DOHH2 (cell line): ENCODE measurements at regions not wholly inside any gene's neighbourhood (a gene's known extent, or its start where the extent isn't known, plus 50 kb on each side); places are given as distances from the start of the nearest gene placed in this dataset.

Source experiments
- H3F3A ChIP-seq: fragments of 200-600 bp; sonication (generic), shearing (Covaris generic); 2 replicates; pipeline ENCODE4 v1.6.0; 2016; ENCODE audit warnings: antibody characterized with exemption, mild to moderate bottlenecking; ENCODE audit not compliant: control insufficient read depth, insufficient read depth
- H3K27ac ChIP-seq: fragments of 200-600 bp; sonication (generic); 2 replicates; pipeline ENCODE4 v1.5.1; 2014; ENCODE audit warnings: low read depth, mild to moderate bottlenecking, low read length, moderate library complexity
- H3K27me3 ChIP-seq: fragments of 200-600 bp; sonication (generic); 2 replicates; pipeline ENCODE4 v1.6.1; 2014; ENCODE audit warnings: mild to moderate bottlenecking, low read length, mixed read lengths; ENCODE audit not compliant: control insufficient read depth
- H3K36me3 ChIP-seq: fragments of 200-600 bp; sonication (generic); 2 replicates; pipeline ENCODE4 v1.6.1; 2014; ENCODE audit warnings: mild to moderate bottlenecking, low read length, moderate library complexity, mixed read lengths; ENCODE audit not compliant: control insufficient read depth
- H3K4me1 ChIP-seq: fragments of 200-600 bp; sonication (generic); 2 replicates; pipeline ENCODE4 v1.6.1; 2014; ENCODE audit warnings: mild to moderate bottlenecking, low read length, mixed read lengths; ENCODE audit not compliant: control insufficient read depth
- H3K4me2 ChIP-seq: fragments of 200-600 bp; sonication (generic); 2 replicates; pipeline ENCODE4 v1.6.0; 2014; ENCODE audit warnings: mild to moderate bottlenecking, low read length, moderate library complexity
- H3K4me3 ChIP-seq: fragments of 200-600 bp; sonication (generic); 2 replicates; pipeline ENCODE4 v1.5.1; 2014; ENCODE audit warnings: mild to moderate bottlenecking, low read length, mixed read lengths
- H3K79me2 ChIP-seq: fragments of 200-600 bp; sonication (generic); 2 replicates; pipeline ENCODE4 v1.6.1; 2014; ENCODE audit warnings: mild to moderate bottlenecking, low read length, mixed read lengths; ENCODE audit not compliant: control insufficient read depth
- H3K9me2 ChIP-seq: fragments of 200-600 bp; sonication (generic); replicated peaks from 2 replicates; pipeline ENCODE4 v1.6.1; 2014; ENCODE audit warnings: mild to moderate bottlenecking, low read length, mixed read lengths; ENCODE audit not compliant: control insufficient read depth
- H3K9me3 ChIP-seq: fragments of 200-600 bp; sonication (generic); 2 replicates; pipeline ENCODE4 v1.6.1; 2014; ENCODE audit warnings: antibody characterized with exemption, low read length, mixed read lengths; ENCODE audit not compliant: control insufficient read depth, insufficient read depth
- H4K20me1 ChIP-seq: fragments of 200-600 bp; sonication (generic); 2 replicates; pipeline ENCODE4 v1.6.0; 2014; ENCODE audit warnings: low read depth, mild to moderate bottlenecking, antibody characterized with exemption, low read length, moderate library complexity; ENCODE audit not compliant: control insufficient read depth, insufficient read depth
- EZH2phosphoT487 ChIP-seq: fragments of 200-600 bp; sonication (generic); IDR thresholded peaks from 2 replicates; pipeline ENCODE4 v1.6.1; 2017; ENCODE audit warnings: borderline replicate concordance, mild to moderate bottlenecking, antibody characterized with exemption, low read length, moderate library complexity, mixed read lengths
- TF ChIP-seq, protein P1 (sequence below): fragments of 200-600 bp; sonication (generic); IDR thresholded peaks from one replicate; pipeline ENCODE4 v1.5.1; 2014; ENCODE audit warnings: antibody characterized with exemption, mild to moderate bottlenecking, low read depth, low read length; ENCODE audit not compliant: poor library complexity, severe bottlenecking

- no peaks in the 10 kb centered on the region for H3K79me2 ChIP-seq
- TF ChIP-seq EZH2phosphoT487, result no peak
- TF ChIP-seq, protein P1, sequence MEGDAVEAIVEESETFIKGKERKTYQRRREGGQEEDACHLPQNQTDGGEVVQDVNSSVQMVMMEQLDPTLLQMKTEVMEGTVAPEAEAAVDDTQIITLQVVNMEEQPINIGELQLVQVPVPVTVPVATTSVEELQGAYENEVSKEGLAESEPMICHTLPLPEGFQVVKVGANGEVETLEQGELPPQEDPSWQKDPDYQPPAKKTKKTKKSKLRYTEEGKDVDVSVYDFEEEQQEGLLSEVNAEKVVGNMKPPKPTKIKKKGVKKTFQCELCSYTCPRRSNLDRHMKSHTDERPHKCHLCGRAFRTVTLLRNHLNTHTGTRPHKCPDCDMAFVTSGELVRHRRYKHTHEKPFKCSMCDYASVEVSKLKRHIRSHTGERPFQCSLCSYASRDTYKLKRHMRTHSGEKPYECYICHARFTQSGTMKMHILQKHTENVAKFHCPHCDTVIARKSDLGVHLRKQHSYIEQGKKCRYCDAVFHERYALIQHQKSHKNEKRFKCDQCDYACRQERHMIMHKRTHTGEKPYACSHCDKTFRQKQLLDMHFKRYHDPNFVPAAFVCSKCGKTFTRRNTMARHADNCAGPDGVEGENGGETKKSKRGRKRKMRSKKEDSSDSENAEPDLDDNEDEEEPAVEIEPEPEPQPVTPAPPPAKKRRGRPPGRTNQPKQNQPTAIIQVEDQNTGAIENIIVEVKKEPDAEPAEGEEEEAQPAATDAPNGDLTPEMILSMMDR, result no peak
- no peaks in the 10 kb centered on the region for H3K36me3 ChIP-seq
- H3K9me3 ChIP-seq, result no peaks in the 10 kb centered on the region
- H3K4me1 ChIP-seq, result no peaks in the 10 kb centered on the region
- H3K9me2 ChIP-seq, result no peaks in the 10 kb centered on the region
- H3K4me2 ChIP-seq, result no peak overlapping the region
- no peaks in the 10 kb centered on the region for H4K20me1 ChIP-seq
- H3K27me3 ChIP-seq, result no peaks in the 10 kb centered on the region
- H3F3A ChIP-seq, result no peaks in the 10 kb centered on the region
- H3K27ac ChIP-seq, result no peak overlapping the region
- no peak overlapping the region for H3K4me3 ChIP-seq
Observed at GRCh38 chr7:41809116-41809515, 106.2 kb upstream of the INHBA start.

GRCh38 chr7:41808541-41808940 is 105.7 kb upstream of the INHBA start:
- Histone ChIP-seq H3F3A (no peaks in the 10 kb centered on the region), H3K27ac (no peak overlapping the region), H3K79me2 (no peaks in the 10 kb centered on the region), H3K27me3 (no peaks in the 10 kb centered on the region), H3K4me1 (no peaks in the 10 kb centered on the region), H4K20me1 (no peaks in the 10 kb centered on the region), H3K4me2 (no peak overlapping the region), H3K9me2 (no peaks in the 10 kb centered on the region), H3K4me3 (no peak overlapping the region), H3K9me3 (no peaks in the 10 kb centered on the region), H3K36me3 (no peaks in the 10 kb centered on the region)
- TF ChIP-seq, protein P1, result no peak
- TF ChIP-seq EZH2phosphoT487, result no peak

DNA sequence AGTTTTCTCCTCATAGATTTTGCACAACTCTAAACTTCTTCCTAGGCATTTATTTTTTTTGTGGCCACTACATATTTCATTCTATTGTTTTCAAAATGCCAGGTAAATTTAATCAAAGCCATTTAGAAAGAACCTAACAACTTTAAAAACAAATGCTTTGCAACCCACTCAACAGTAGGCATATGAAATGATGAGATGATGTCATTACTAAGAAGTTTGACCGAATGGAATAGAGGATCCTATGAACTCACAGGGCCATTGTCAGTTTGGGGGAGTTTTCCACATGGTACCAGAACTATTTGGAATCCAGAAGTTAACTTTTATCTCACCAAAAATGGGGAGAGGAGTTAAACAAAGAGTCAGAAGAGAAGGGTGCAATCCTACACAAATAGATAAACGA is 100.7 kb upstream of the INHBA start:
- Histone ChIP-seq H3K4me3 (no peak overlapping the region), H4K20me1 (no peaks in the 10 kb centered on the region), H3F3A (no peaks in the 10 kb centered on the region), H3K79me2 (no peaks in the 10 kb centered on the region), H3K36me3 (no peaks in the 10 kb centered on the region), H3K4me1 (no peaks in the 10 kb centered on the region), H3K27me3 (no peaks in the 10 kb centered on the region), H3K4me2 (no peak overlapping the region), H3K27ac (no peak overlapping the region), H3K9me2 (no peaks in the 10 kb centered on the region), H3K9me3 (no peaks in the 10 kb centered on the region)
- no peak for TF ChIP-seq EZH2phosphoT487
- TF ChIP-seq, protein P1, result no peak

- Histone ChIP-seq H3K4me3 (no peak overlapping the region), H3K4me2 (no peak overlapping the region), H3K79me2 (no peaks in the 10 kb centered on the region), H3K27ac (no peak overlapping the region), H3K27me3 (no peaks in the 10 kb centered on the region), H4K20me1 (no peaks in the 10 kb centered on the region), H3K4me1 (no peaks in the 10 kb centered on the region), H3F3A (no peaks in the 10 kb centered on the region), H3K36me3 (no peaks in the 10 kb centered on the region), H3K9me3 (no peaks in the 10 kb centered on the region), H3K9me2 (no peaks in the 10 kb centered on the region)
- no peak for TF ChIP-seq EZH2phosphoT487
- TF ChIP-seq, protein P1, result no peak
Observed at GRCh38 chr7:41796331-41796730, 93.4 kb upstream of the INHBA start.
